Gastrocnemius medialis (tissue), 4 donors: ENCODE measurements at regions not wholly inside any gene's neighbourhood (a gene's known extent, or its start where the extent isn't known, plus 50 kb on each side); places are given as distances from the start of the nearest gene placed in this dataset.

ENCODE experiments used
- CTCF ChIP-seq, 5 experiments: fragments of 450-650 bp in 3 of 5; fragments of 200-600 bp in 2 of 5; sonication (generic) in 2 of 5; IDR thresholded peaks in 4 of 5; conservative IDR thresholded peaks in 1 of 5; 1 replicate in 4 of 5; 2 replicates in 1 of 5; pipeline ENCODE4 v1.5.1; 2016 to 2019; ENCODE audit warnings: antibody characterized with exemption in 5 of 5, mild to moderate bottlenecking in 3 of 5, moderate library complexity in 3 of 5
- POLR2A ChIP-seq, 2 donors: fragments of 450-650 bp; IDR thresholded peaks; one replicate each; pipeline ENCODE4 v1.6.1; 2017; ENCODE audit warnings: antibody characterized with exemption in 2 of 2, mild to moderate bottlenecking in 2 of 2, moderate library complexity in 2 of 2

GRCh38 chr11:15801126-15801525 is 555.2 kb downstream of the SOX6 start:
- TF ChIP-seq POLR2A (IDR thresholded peaks at IDR 0.05), result no peak
- TF ChIP-seq CTCF (IDR thresholded peaks at IDR 0.05 in 4 of 5, conservative IDR thresholded peaks at IDR 0.05 in 1 of 5), result no peak
